ENCODE measurements at regions not wholly inside any gene's neighbourhood (a gene's known extent, or its start where the extent isn't known, plus 50 kb on each side); places are given as distances from the start of the nearest gene placed in this dataset.
"Not testable (repeated sequence)": the region's sequence is repeated elsewhere in the genome, so short reads cannot be mapped to it uniquely, and the experiment has no call there.

GRCh38 chr9:101846161-101846560 lies 107.7 kb upstream of the GRIN3A start:
- ChIA-PET CTCF (no interaction called here), POLR2A (no interaction called here)
- H3K4me1 ChIP-seq (ENCODE audit: control insufficient read depth in 2 of 2, insufficient read depth in 2 of 2, low read length in 2 of 2) = no peaks in the 10 kb centered on the region

GRCh38 chr9:101840694-101841188 lies 102.3 kb upstream of the GRIN3A start:
- Histone ChIP-seq H3K36me3 (ENCODE audit: control insufficient read depth in 2 of 3, insufficient read depth in 3 of 3, low read length in 3 of 3) (no peaks in the 10 kb centered on the region), H3K4me3 (ENCODE audit: low read length) (no peak overlapping the region), H3K27ac (ENCODE audit: low read depth, low read length) (no peak overlapping the region), H3K9me3 (ENCODE audit: control insufficient read depth in 2 of 3, low read length in 3 of 3) (no peaks in the 10 kb centered on the region), H3K27me3 (ENCODE audit: control insufficient read depth in 2 of 2, insufficient read depth in 2 of 2, low read length in 2 of 2) (no peaks in the 10 kb centered on the region), H3K4me1 (ENCODE audit: control insufficient read depth in 2 of 2, insufficient read depth in 2 of 2, low read length in 2 of 2) (no peaks in the 10 kb centered on the region)
- Mint-ChIP-seq H3K4me3 (no peak overlapping the region), H3K27me3 (peaks cover 0 to 8% (median 4%) of the 10 kb centered on the region in 5 donors), H3K27ac (no peak overlapping the region), H3K4me1 (no peaks in the 10 kb centered on the region), H3K36me3 (no peaks in the 10 kb centered on the region), H3K9me3 (peaks cover 0 to 14% (median 0%) of the 10 kb centered on the region in 11 donors)
- intact Hi-C loops (cut with micrococcal nuclease) = no loop called here
- ChIA-PET CTCF (no interaction called here), POLR2A (no interaction called here)
- no peak for DNase-seq
- no peak for ATAC-seq

More at GRCh38 chr9:101846161-101846560, 107.7 kb upstream of the GRIN3A start:
- no peak overlapping the region for H3K4me3 ChIP-seq (ENCODE audit: low read length)
- Mint-ChIP-seq H3K27me3 (peaks cover 0 to 5% (median 0%) of the 10 kb centered on the region in 5 donors), H3K4me1 (no peaks in the 10 kb centered on the region), H3K27ac (no peak overlapping the region), H3K4me3 (no peak overlapping the region), H3K9me3 (no peaks in the 10 kb centered on the region), H3K36me3 (no peaks in the 10 kb centered on the region)
- no peak overlapping the region for H3K27ac ChIP-seq (ENCODE audit: low read depth, low read length)
- no peaks in the 10 kb centered on the region for H3K36me3 ChIP-seq (ENCODE audit: control insufficient read depth in 2 of 3, insufficient read depth in 3 of 3, low read length in 3 of 3)
- H3K27me3 ChIP-seq (ENCODE audit: control insufficient read depth in 2 of 2, insufficient read depth in 2 of 2, low read length in 2 of 2) = no peaks in the 10 kb centered on the region
- H3K9me3 ChIP-seq (ENCODE audit: control insufficient read depth in 2 of 3, low read length in 3 of 3) = no peaks in the 10 kb centered on the region
- DNase-seq = no peak
- intact Hi-C loops (cut with micrococcal nuclease) = no loop called here
- no peak for ATAC-seq

GRCh38 chr9:101838988-101839387 lies 100.5 kb upstream of the GRIN3A start:
- H3K36me3 ChIP-seq (ENCODE audit: control insufficient read depth in 2 of 3, insufficient read depth in 3 of 3, low read length in 3 of 3); ATAC-seq; H3K4me1 ChIP-seq (ENCODE audit: control insufficient read depth in 2 of 2, insufficient read depth in 2 of 2, low read length in 2 of 2); intact Hi-C loops (cut with micrococcal nuclease); H3K36me3 Mint-ChIP-seq; H3K27me3 Mint-ChIP-seq; H3K4me3 Mint-ChIP-seq; DNase-seq; CTCF ChIA-PET; H3K4me1 Mint-ChIP-seq; POLR2A ChIA-PET; H3K27me3 ChIP-seq (ENCODE audit: control insufficient read depth in 2 of 2, insufficient read depth in 2 of 2, low read length in 2 of 2); H3K27ac ChIP-seq (ENCODE audit: low read depth, low read length); H3K4me3 ChIP-seq (ENCODE audit: low read length); H3K9me3 ChIP-seq (ENCODE audit: control insufficient read depth in 2 of 3, low read length in 3 of 3); H3K27ac Mint-ChIP-seq: not testable (repeated sequence)
- peaks cover 0 to 14% (median 0%) of the 10 kb centered on the region in 11 donors for H3K9me3 Mint-ChIP-seq

DNA sequence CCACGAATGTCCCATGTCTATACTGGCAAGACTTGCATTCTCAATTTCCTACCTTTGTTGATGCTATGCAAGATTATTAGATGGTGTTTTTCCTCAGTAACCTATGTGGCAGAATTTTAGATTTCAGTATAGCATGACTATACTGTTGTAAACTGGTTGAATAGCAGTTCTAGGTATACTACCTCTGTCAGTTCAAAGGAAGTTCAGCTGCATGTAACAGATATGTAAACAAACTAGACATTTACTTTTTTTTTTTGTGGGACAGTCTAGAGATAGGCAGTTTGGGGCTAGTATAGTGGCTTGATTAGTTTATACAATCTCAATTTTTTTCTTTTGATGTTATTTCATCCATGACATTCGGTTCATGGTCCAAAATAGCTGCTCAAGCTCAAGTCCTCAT lies 97.6 kb upstream of the GRIN3A start:
- POLR2A ChIA-PET = no interaction called here
- H3K4me3 ChIP-seq (ENCODE audit: low read length) = no peak overlapping the region
- ATAC-seq (no peak), DNase-seq (no peak)
- CTCF ChIA-PET = no interaction called here
- no peaks in the 10 kb centered on the region for H3K9me3 ChIP-seq (ENCODE audit: control insufficient read depth in 2 of 3, low read length in 3 of 3)
- no peaks in the 10 kb centered on the region for H3K4me1 ChIP-seq (ENCODE audit: control insufficient read depth in 2 of 2, insufficient read depth in 2 of 2, low read length in 2 of 2)
- Mint-ChIP-seq H3K27ac (no peak overlapping the region), H3K27me3 (peaks cover 0 to 8% (median 4%) of the 10 kb centered on the region in 5 donors), H3K36me3 (no peaks in the 10 kb centered on the region), H3K4me1 (no peaks in the 10 kb centered on the region), H3K9me3 (peaks cover 0 to 14% (median 0%) of the 10 kb centered on the region in 11 donors), H3K4me3 (no peak overlapping the region)
- H3K36me3 ChIP-seq (ENCODE audit: control insufficient read depth in 2 of 3, insufficient read depth in 3 of 3, low read length in 3 of 3) = no peaks in the 10 kb centered on the region
- no peak overlapping the region for H3K27ac ChIP-seq (ENCODE audit: low read depth, low read length)
- intact Hi-C loops (cut with micrococcal nuclease) = no loop called here
- H3K27me3 ChIP-seq (ENCODE audit: control insufficient read depth in 2 of 2, insufficient read depth in 2 of 2, low read length in 2 of 2) = no peaks in the 10 kb centered on the region

DNA sequence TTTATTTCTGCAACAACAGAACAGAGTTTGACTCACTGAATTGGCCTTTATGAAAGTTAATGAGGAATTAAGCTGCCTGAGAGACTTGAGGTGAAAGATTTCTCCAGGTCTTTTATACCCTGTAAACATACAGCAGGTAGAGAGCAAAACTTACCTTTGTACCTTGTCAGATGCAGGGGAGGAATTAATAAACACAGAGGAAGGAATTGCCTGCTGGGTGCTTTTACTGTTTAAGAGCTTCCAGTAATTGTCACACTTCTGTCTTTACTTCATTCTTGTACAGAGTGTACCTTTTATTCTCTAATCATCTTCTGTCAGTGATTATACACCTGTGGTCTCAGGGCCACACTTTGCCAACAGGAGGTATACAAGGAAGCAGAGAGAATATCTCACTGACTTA lies 94.0 kb upstream of the GRIN3A start:
- Histone ChIP-seq H3K36me3 (ENCODE audit: control insufficient read depth in 2 of 3, insufficient read depth in 3 of 3, low read length in 3 of 3) (no peaks in the 10 kb centered on the region), H3K27me3 (ENCODE audit: control insufficient read depth in 2 of 2, insufficient read depth in 2 of 2, low read length in 2 of 2) (no peaks in the 10 kb centered on the region), H3K9me3 (ENCODE audit: control insufficient read depth in 2 of 3, low read length in 3 of 3) (no peaks in the 10 kb centered on the region), H3K4me3 (ENCODE audit: low read length) (no peak overlapping the region), H3K4me1 (ENCODE audit: control insufficient read depth in 2 of 2, insufficient read depth in 2 of 2, low read length in 2 of 2) (no peaks in the 10 kb centered on the region), H3K27ac (ENCODE audit: low read depth, low read length) (no peak overlapping the region)
- Mint-ChIP-seq H3K4me3 (no peak overlapping the region), H3K27me3 (peaks cover 0 to 8% (median 4%) of the 10 kb centered on the region in 5 donors), H3K27ac (no peak overlapping the region), H3K9me3 (peaks cover 0 to 12% (median 0%) of the 10 kb centered on the region in 11 donors), H3K4me1 (no peaks in the 10 kb centered on the region), H3K36me3 (no peaks in the 10 kb centered on the region)
- ChIA-PET POLR2A (no interaction called here), CTCF (no interaction called here)
- DNase-seq (no peak), ATAC-seq (no peak)
- intact Hi-C loops (cut with micrococcal nuclease) = no loop called here

- H3K27ac ChIP-seq (ENCODE audit: low read depth, low read length); H3K27me3 ChIP-seq (ENCODE audit: control insufficient read depth in 2 of 2, insufficient read depth in 2 of 2, low read length in 2 of 2); H3K4me1 Mint-ChIP-seq; H3K4me3 Mint-ChIP-seq; intact Hi-C loops (cut with micrococcal nuclease); DNase-seq; H3K36me3 ChIP-seq (ENCODE audit: control insufficient read depth in 2 of 3, insufficient read depth in 3 of 3, low read length in 3 of 3); POLR2A ChIA-PET; H3K36me3 Mint-ChIP-seq; CTCF ChIA-PET; H3K9me3 ChIP-seq (ENCODE audit: control insufficient read depth in 2 of 3, low read length in 3 of 3); H3K4me3 ChIP-seq (ENCODE audit: low read length); H3K4me1 ChIP-seq (ENCODE audit: control insufficient read depth in 2 of 2, insufficient read depth in 2 of 2, low read length in 2 of 2); ATAC-seq; H3K27ac Mint-ChIP-seq: not testable (repeated sequence)
- Mint-ChIP-seq H3K27me3 (peaks cover 0 to 13% (median 0%) of the 10 kb centered on the region in 5 donors), H3K9me3 (peaks cover 0 to 20% (median 13%) of the 10 kb centered on the region in 11 donors)
Observed at GRCh38 chr9:101821450-101821849, 83.0 kb upstream of the GRIN3A start.

- DNase-seq; H3K36me3 Mint-ChIP-seq; H3K27me3 ChIP-seq (ENCODE audit: control insufficient read depth in 2 of 2, insufficient read depth in 2 of 2, low read length in 2 of 2); ATAC-seq; H3K27ac ChIP-seq (ENCODE audit: low read depth, low read length); H3K4me3 Mint-ChIP-seq; CTCF ChIA-PET; H3K4me3 ChIP-seq (ENCODE audit: low read length); intact Hi-C loops (cut with micrococcal nuclease); H3K9me3 ChIP-seq (ENCODE audit: control insufficient read depth in 2 of 3, low read length in 3 of 3); H3K4me1 Mint-ChIP-seq; POLR2A ChIA-PET; H3K27ac Mint-ChIP-seq; H3K36me3 ChIP-seq (ENCODE audit: control insufficient read depth in 2 of 3, insufficient read depth in 3 of 3, low read length in 3 of 3); H3K4me1 ChIP-seq (ENCODE audit: control insufficient read depth in 2 of 2, insufficient read depth in 2 of 2, low read length in 2 of 2): not testable (repeated sequence)
- Mint-ChIP-seq H3K9me3 (peaks cover 0 to 20% (median 15%) of the 10 kb centered on the region in 11 donors), H3K27me3 (peaks cover 0 to 16% (median 0%) of the 10 kb centered on the region in 5 donors)
Observed at GRCh38 chr9:101820983-101821382, 82.5 kb upstream of the GRIN3A start.
